ENCODE measurements at regions not wholly inside any gene's neighbourhood (a gene's known extent, or its start where the extent isn't known, plus 50 kb on each side); places are given as distances from the start of the nearest gene placed in this dataset.
"Not testable (repeated sequence)": the region's sequence is repeated elsewhere in the genome, so short reads cannot be mapped to it uniquely, and the experiment has no call there.

DNA sequence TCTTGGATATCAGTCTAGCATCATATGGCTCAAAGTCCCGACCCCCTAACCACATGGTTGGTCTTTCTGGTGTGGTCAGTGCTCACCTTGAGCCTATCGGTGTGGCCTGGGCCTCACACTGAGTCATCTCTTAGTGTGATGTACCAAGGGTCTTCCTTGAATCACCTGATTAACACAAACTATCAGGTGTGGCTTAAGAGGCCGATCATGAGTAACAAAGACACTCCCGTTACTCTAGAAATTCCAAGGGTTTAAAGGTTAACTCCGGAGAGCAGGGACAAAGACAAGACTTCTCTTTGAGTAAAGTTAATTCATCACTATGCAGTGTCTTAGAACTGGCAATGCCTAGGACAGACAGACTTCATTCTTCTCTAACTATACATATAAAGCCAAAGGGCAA is 52.3 kb upstream of the ARMC3 start:
- DNase-seq = no peak

- DNase-seq = no peak
Measured at GRCh38 chr10:22874189-22874854, 53.5 kb upstream of the ARMC3 start.

GRCh38 chr10:22856444-22857074 is 71.3 kb upstream of the ARMC3 start:
- no peak for DNase-seq

GRCh38 chr10:22854935-22855421 is 72.9 kb upstream of the ARMC3 start:
- DNase-seq = no peak

DNA sequence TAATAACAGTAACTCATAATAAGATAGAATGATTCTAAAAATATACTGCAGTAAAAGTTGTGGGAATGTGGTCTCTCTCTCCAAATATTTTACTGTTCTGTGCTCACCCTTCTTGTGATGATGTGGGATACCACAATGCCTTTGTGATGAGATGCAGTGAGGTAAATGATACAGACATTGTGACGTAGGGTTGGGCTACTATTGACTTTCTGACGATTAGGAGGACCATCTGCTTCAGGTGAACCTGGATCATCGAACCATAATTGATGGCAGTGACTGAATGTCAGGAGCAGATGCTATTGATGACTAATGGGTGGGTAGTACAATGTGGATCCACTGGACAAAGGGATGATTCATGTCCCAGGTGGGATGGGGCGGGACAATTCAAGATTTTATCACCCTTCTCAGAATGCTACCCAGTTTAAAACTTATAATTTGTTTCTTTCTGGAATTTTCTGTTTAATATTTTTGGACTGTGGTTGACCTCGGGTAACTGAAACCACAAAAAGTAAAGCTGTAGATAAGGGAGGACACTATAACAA is 73.9 kb upstream of the ARMC3 start:
- DNase-seq = no peak

- DNase-seq = no peak
Measured at GRCh38 chr10:22852712-22853353, 75.0 kb upstream of the ARMC3 start.

DNA sequence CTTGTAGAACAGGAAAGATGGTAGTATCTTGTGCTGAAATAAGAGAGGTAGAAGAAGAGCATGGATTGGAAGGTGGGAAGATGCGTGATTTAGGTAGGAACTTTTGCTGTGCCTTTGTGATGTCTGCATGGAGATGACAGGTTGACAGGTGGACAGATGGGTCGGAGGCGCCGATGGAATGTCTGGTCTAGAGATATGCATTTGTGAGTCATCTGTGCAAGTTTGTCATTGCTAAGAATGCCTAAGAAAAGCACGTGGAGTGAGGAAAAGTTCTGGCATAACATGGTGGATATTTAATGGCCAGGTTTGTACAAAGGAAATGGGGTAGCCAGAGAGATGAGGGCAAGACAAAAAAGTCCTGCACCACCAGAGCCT is 76.0 kb upstream of the ARMC3 start:
- DNase-seq = no peak

DNA sequence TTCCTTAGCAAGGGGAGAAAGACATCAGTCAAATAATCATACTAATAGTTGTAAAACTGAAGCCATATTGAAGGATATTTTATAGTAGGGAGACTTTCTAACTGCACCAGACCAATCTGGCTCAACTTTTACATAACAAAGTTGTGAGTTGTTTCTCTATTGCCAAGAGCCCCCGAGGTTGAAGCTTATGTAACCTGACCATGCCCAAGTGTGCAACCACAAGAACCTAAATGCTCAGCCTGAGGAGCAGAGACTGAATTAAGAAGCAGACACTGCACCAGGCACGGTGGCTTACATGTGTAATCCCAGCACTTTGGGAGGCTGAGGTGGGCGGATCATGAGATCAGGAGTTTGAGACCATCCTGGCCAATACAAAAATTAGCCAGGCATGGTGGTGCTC is 77.3 kb upstream of the ARMC3 start:
- DNase-seq = no peak

DNA sequence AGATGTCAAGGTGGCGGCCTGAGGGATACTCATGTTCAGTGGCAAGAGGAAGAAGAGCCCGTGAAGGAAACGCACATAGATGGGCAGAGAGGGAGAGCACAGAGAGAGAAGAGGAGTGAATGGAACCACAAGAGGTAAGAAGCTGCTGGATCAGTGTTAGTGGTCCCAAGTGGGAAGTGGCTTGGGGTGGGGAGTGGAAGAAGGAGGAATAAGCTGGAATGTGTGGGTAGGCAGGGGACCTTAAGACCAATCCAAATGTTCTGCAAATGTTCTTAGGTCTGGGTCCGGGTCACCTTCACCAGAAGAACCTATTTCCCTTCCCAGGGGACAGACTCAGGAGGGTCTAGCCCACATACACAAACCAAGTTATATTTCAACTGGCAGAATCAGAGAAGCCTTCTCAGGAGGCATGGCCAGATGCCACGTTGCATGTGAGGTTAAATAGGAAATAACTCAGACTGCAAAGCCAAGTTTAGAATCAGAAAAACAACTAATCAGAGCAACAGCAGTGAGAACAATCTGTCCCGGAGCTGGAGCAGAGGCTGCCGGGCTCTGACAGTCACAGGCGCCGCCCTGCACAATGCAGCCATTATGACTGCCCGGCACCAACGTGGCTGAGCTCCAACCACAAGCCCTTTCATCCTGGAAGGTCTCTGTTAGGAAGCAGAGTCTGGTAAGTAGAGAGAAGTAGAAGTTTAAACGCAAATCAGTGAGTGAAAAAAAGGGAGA is 78.6 kb upstream of the ARMC3 start:
- DNase-seq = no peak

DNA sequence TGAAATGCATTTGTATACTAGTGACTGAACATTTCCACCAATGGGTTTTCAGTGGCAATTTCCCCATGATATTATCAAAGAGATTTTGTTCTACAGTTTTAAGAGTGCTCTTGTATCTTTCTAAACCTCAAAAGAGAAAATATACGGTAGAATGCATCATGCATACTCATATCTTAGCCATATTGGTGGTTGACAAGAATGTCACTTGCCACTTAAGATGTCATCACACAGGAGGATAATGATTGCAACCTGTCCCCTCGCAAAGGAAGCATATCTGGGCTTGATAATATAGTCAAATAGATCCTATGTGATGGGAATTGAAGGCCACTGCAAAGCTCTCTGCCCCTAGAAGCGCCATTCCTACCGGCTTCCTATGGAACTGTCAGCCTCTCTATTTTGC is 79.3 kb upstream of the ARMC3 start:
- no peak for DNase-seq

DNA sequence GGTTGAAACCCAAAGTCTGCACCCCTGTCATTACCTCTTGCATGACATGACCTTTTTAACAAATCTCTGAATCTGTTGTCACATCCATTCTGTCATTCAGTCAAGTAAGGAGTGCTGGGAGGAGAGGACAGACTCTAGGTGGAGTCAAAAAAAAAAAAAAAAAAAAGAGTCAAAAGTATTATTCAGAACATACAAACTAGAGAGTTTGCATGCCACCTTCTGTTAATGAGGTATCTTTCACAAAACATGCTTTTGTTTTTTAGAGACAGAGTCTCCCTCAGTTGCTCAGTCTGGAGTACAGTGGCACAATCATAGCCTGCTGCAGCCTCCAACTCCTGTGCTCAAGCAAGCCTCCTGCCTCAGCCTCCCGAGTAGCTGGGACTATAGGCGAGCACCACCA is 81.6 kb upstream of the ARMC3 start:
- DNase-seq = no peak

DNA sequence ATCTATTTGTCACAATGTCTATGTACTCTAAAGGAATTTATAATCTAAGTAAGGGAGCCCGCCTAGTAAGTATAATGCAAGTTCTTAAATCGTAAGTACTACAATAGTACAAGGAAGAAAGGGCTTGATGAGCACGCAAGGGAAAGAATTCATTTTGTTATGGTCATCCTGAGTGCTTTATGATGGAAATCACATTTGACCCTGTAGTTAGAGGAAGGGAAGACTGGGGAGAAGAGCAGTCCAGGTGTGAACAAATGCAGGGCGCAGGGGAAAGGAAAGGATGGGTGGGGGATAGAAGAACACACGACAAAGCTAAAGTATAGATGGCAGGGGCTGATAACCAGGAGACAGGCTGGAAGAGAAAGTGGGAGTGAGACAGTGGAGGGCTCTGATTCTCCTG is 88.2 kb upstream of the ARMC3 start:
- DNase-seq = no peak

GRCh38 chr10:22837771-22838170 is 90.1 kb upstream of the ARMC3 start:
- no peak for DNase-seq

DNA sequence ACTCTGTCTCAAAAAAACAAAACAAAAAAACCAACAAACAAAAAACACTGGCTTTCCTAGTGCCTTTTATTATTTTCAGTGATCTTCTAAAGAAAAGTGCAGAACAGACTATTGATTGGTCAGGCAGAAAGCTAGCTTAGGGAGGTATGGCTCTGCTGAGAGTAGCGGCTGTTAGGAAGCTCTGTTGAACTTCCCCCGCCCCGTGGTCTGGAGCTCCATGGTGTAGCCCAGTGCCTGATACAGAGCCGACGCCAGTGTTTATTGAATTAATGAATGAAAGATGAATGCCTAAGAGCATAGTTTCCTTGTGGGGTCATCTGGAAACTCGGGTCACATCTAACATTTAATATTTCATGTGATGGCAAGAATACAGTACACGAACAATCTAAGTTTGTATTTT is 90.5 kb upstream of the ARMC3 start:
- DNase-seq = no peak

- DNase-seq = no peak
Measured at GRCh38 chr10:22834471-22834870, 93.4 kb upstream of the ARMC3 start.

DNA sequence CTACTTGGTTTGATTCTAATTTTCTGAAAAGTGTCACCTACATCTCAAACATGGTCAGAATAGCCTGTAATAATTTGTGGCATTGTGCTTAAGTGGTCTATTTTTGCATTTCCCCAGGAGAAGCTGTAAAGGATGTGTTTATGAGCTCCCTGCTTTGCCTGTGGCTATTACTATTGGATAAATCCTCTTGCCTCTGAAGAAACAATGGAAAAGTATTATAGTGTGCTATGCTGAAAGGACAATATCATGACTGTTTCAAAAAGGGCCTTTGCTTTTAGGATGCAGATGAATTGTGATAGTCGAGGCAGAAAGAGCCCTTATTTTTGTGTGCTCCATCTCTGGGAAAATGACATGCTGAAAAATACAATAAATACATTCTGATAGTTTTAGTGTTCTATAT is 94.1 kb upstream of the ARMC3 start:
- no peak for DNase-seq

DNA sequence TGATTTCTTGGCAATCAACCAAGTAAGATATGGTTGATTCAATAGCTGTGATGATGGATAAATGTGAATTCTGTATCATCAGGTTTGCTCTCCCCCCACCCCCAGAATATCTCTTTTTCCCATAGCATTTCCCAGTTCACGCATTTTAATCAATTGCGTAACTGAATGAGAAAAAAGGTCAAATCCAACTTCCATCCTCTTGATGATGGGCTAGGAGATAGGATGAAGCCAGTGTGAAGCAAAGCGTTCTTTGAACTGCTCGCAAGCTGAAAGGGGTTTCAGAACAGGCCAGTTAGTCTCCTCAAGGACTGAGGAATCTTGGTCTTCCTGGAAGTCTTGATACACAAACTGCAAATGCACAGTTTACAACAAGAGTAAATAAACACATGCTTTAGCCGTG is 94.5 kb upstream of the ARMC3 start:
- no peak for DNase-seq

- DNase-seq = no peak
Measured at GRCh38 chr10:22832851-22833250, 95.0 kb upstream of the ARMC3 start.

DNA sequence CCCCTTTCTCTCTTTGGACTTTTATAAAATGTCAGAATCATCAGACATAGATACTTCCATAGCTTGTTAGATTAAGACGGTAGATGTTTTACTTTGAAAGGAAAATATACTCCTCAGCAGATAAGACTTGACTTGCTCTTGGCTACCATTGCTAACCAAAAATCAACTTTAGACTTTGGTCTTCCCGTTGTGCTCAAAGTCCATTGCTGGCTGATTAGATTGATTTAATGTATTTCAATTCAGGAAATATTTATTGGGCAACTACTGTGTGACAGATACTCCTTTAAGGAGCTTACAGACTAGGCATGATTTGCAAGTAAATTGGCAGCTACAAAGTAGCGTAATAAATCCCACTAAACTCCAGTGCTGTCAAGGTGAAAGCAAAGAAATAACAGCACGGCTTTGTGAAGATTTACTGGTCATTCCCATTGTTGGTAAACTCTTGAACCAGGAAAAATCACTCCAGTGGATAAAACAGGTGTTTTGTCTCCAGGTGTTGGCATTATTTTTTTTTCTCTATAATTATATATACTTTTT is 95.7 kb upstream of the ARMC3 start:
- no peak for DNase-seq

DNA sequence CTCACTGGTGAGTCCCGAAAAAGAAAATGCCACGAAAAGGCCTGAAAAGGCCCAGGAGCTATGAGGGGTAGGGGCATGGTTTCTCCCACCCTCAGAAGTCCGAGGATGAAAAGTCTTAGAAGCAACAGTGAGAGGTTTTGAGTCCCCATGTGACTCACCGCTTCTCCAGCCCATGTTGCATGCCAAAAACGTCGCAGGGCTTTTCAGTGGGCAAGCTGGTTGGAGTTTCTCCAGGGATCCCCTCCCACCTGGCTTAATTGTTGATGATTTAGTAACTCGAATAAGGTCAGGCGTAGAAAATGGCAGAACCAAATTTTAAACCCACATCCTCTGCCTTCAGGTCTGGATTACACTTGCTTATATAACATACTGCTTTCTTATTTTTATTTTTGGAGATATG is 96.3 kb upstream of the ARMC3 start:
- DNase-seq = no peak

GRCh38 chr10:22828712-22829111 is 99.1 kb upstream of the ARMC3 start:
- not testable (repeated sequence) for DNase-seq

DNA sequence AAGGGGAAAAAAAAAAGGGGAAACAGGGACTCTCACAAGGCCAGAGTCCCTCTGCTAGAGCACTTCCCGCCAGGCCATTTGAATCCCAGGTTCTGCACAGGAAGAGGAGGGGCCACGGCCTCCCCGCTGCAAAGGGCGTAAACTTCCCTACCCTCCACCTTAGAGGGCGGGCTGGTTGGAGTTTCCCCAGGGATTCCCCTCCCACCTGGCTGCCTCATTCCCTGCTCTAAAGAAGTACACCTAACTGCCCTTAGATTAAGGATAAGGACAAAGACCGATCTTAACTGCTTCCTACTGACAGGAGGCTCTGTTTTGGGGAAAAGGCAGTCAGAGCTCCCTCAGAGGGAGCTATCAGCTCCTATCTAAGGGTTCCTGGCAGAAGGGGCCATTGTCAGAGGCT is 102.0 kb upstream of the ARMC3 start:
- peak; percentile 18 for DNase-seq

- DNase-seq = no peak
Measured at GRCh38 chr10:22824984-22825383, 102.9 kb upstream of the ARMC3 start.

Data from CD4-positive, alpha-beta T cell treated with Interleukin-15 for 1 hour (primary cell).